HG03460 (cell line): ENCODE measurements at regions not wholly inside any gene's neighbourhood (a gene's known extent, or its start where the extent isn't known, plus 50 kb on each side); places are given as distances from the start of the nearest gene placed in this dataset.
"Not testable (repeated sequence)": the region's sequence is repeated elsewhere in the genome, so short reads cannot be mapped to it uniquely, and the experiment has no call there.

Experiments used
- ATAC-seq: cut with Tn5 transposase; IDR thresholded peaks from one replicate; pipeline ENCODE4 v1.9.1; 2021; ENCODE audit not compliant: unreplicated experiment

- ATAC-seq: not testable (repeated sequence)
Observed at GRCh38 chr1:219863816-219864215, 64.5 kb downstream of the SLC30A10 start.

- ATAC-seq: no peak
Observed at GRCh38 chr1:219862366-219862765, 66.0 kb downstream of the SLC30A10 start.

- ATAC-seq: no peak
Observed at GRCh38 chr1:219858980-219859379, 69.4 kb downstream of the SLC30A10 start.

GRCh38 chr1:219847215-219847855 is 81.0 kb downstream of the SLC30A10 start:
- no peak for ATAC-seq

- not testable (repeated sequence) for ATAC-seq
Observed at GRCh38 chr1:219839595-219839994, 88.8 kb downstream of the SLC30A10 start.

- no peak for ATAC-seq
Observed at GRCh38 chr1:219837994-219838294, 90.4 kb downstream of the SLC30A10 start.

GRCh38 chr1:219837274-219837993 is 90.9 kb downstream of the SLC30A10 start:
- no peak for ATAC-seq

- ATAC-seq: no peak
Observed at GRCh38 chr1:219834314-219834917, 93.9 kb downstream of the SLC30A10 start.

GRCh38 chr1:219833214-219833815 is 95.0 kb downstream of the SLC30A10 start:
- ATAC-seq: no peak

- ATAC-seq: no peak
Observed at GRCh38 chr1:219826290-219826689, 102.1 kb downstream of the SLC30A10 start.

- no peak for ATAC-seq
Observed at GRCh38 chr1:219825355-219825754, 103.0 kb downstream of the SLC30A10 start.

- ATAC-seq: no peak
Observed at GRCh38 chr1:219824338-219824737, 104.0 kb downstream of the SLC30A10 start.

- no peak for ATAC-seq
Observed at GRCh38 chr1:219820551-219820950, 107.8 kb downstream of the SLC30A10 start.

- no peak for ATAC-seq
Observed at GRCh38 chr1:219817914-219818313, 110.4 kb downstream of the SLC30A10 start.

- ATAC-seq: no peak
Observed at GRCh38 chr1:219813294-219813693, 115.1 kb downstream of the SLC30A10 start.

GRCh38 chr1:219812491-219813203 is 115.7 kb downstream of the SLC30A10 start:
- ATAC-seq: peak; percentile 91

GRCh38 chr1:219812086-219812485 is 116.3 kb downstream of the SLC30A10 start:
- ATAC-seq: no peak

GRCh38 chr1:219810451-219810850 is 117.9 kb downstream of the SLC30A10 start:
- no peak for ATAC-seq

GRCh38 chr1:219808790-219809189 is 119.6 kb downstream of the SLC30A10 start:
- no peak for ATAC-seq

- no peak for ATAC-seq
Observed at GRCh38 chr1:219806642-219807041, 121.7 kb downstream of the SLC30A10 start.

GRCh38 chr1:219806020-219806419 is 122.3 kb downstream of the SLC30A10 start:
- no peak for ATAC-seq
